HL-60 (cell line): ENCODE measurements at regions not wholly inside any gene's neighbourhood (a gene's known extent, or its start where the extent isn't known, plus 50 kb on each side); places are given as distances from the start of the nearest gene placed in this dataset.

ENCODE experiments used
- DNase-seq, 2 experiments: peaks; one replicate each; pipeline ENCODE4 v3.0.0-alpha.2; 2010 to 2020; ENCODE audit warnings: low read depth in 1 of 2, low spot score in 1 of 2
- H3K27ac ChIP-seq: fragments of 250-450 bp; sonication (Bioruptor Pico); replicated peaks from 2 replicates; pipeline ENCODE4 v1.5.1; 2020; ENCODE audit warnings: mild to moderate bottlenecking, moderate library complexity
- H3K27me3 ChIP-seq: fragments of 250-450 bp; sonication (Bioruptor Pico); 2 replicates; pipeline ENCODE4 v1.5.1; 2021; ENCODE audit warnings: mild to moderate bottlenecking, moderate library complexity; ENCODE audit not compliant: insufficient read depth, poor library complexity, severe bottlenecking
- H3K4me3 ChIP-seq: replicated peaks from 2 replicates; pipeline ENCODE4 v1.5.1; 2011; ENCODE audit warnings: mild to moderate bottlenecking, control low read depth, low read length; ENCODE audit not compliant: insufficient read depth
- GABPA ChIP-seq: IDR thresholded peaks from 2 replicates; pipeline ENCODE4 v1.6.1; 2012; ENCODE audit warnings: low read depth
- POLR2AphosphoS5 ChIP-seq: IDR thresholded peaks from 2 replicates; pipeline ENCODE4 v1.6.1; 2012; ENCODE audit warnings: low read depth
- REST ChIP-seq: IDR thresholded peaks from 2 replicates; pipeline ENCODE4 v1.6.1; 2012; ENCODE audit warnings: low read depth; ENCODE audit not compliant: insufficient replicate concordance
- SPI1 ChIP-seq: IDR thresholded peaks from 2 replicates; pipeline ENCODE4 v1.6.1; 2012; ENCODE audit warnings: low read depth, mild to moderate bottlenecking, borderline replicate concordance
- TF ChIP-seq, protein P1 (sequence below): IDR thresholded peaks from one replicate; pipeline ENCODE4 v1.5.1; 2011; ENCODE audit warnings: low read length, control low read depth, inconsistent platforms; ENCODE audit not compliant: insufficient read depth

GRCh38 chr13:33445476-33445875, 159.9 kb upstream of the STARD13 start:
- Histone ChIP-seq H3K4me3 (no peak overlapping the region), H3K27ac (no peak overlapping the region), H3K27me3 (no peaks in the 10 kb centered on the region)
- TF ChIP-seq POLR2AphosphoS5 (no peak), SPI1 (no peak), GABPA (no peak), REST (no peak)
- TF ChIP-seq, protein P1, sequence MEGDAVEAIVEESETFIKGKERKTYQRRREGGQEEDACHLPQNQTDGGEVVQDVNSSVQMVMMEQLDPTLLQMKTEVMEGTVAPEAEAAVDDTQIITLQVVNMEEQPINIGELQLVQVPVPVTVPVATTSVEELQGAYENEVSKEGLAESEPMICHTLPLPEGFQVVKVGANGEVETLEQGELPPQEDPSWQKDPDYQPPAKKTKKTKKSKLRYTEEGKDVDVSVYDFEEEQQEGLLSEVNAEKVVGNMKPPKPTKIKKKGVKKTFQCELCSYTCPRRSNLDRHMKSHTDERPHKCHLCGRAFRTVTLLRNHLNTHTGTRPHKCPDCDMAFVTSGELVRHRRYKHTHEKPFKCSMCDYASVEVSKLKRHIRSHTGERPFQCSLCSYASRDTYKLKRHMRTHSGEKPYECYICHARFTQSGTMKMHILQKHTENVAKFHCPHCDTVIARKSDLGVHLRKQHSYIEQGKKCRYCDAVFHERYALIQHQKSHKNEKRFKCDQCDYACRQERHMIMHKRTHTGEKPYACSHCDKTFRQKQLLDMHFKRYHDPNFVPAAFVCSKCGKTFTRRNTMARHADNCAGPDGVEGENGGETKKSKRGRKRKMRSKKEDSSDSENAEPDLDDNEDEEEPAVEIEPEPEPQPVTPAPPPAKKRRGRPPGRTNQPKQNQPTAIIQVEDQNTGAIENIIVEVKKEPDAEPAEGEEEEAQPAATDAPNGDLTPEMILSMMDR: no peak
- no peak for DNase-seq

DNA sequence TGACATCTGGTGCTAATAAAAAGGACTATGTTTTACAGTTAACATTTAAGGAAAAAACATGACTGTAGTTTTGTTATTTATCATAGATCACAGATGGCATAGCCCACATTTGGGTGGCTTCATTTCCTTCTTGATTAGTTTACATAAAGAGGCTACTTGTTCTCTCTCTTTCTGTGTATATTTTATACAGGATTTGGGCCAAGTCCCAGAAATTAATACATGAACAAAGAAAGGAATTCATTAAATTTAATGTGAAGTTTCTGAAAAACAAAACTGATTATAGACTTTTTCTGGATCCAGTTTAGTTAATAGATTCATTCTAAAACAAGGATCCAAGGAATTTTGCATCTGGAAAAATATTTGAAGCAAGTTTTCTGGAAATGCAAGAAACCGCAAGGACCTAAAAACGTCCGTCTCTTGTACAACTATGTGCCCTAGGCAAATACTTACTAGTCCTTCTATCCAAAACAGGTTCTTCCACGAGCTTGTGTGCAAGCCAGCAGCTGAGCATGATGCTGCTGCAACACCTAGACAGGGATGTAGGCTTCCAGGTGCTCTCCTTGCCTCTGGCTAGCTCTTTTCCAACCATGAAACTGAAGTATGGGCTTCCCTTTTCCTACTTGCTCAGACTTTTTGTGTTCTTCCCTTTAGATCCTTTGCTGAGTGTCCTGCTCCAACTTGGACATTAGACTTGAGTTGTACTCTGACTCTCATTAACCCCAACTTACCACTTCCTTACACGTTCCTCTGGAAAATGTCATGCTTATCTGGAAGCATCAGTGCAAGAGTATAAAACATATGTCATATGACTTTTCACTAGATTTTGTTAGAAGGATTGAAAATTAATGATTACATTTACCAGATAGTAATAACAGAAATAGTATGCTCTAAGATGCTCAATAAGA, 161.5 kb upstream of the STARD13 start:
- Histone ChIP-seq H3K4me3 (no peak overlapping the region), H3K27me3 (no peaks in the 10 kb centered on the region), H3K27ac (no peak overlapping the region)
- no peak for DNase-seq
- TF ChIP-seq, protein P1: no peak
- TF ChIP-seq POLR2AphosphoS5: no peak
- TF ChIP-seq SPI1: no peak
- no peak for TF ChIP-seq GABPA
- TF ChIP-seq REST: no peak

- Histone ChIP-seq H3K27me3 (no peaks in the 10 kb centered on the region), H3K27ac (no peak overlapping the region), H3K4me3 (no peak overlapping the region)
- no peak for DNase-seq
- no peak for TF ChIP-seq REST
- TF ChIP-seq SPI1: no peak
- TF ChIP-seq POLR2AphosphoS5: no peak
- TF ChIP-seq, protein P1: no peak
- TF ChIP-seq GABPA: no peak
Observed at GRCh38 chr13:33448889-33449288, 163.3 kb upstream of the STARD13 start.
